Neural cell (in vitro differentiated cells): ENCODE measurements at regions not wholly inside any gene's neighbourhood (a gene's known extent, or its start where the extent isn't known, plus 50 kb on each side); places are given as distances from the start of the nearest gene placed in this dataset.

Experiments
- H2AFZ ChIP-seq: fragments of 200-600, 300-800 bp; sonication (generic), shearing (Covaris generic); 2 replicates; pipeline ENCODE4 v1.6.0; 2014; ENCODE audit warnings: low read depth, mild to moderate bottlenecking, antibody characterized with exemption, low read length, moderate library complexity
- H3F3A ChIP-seq: fragments of 200-600 bp; shearing (Covaris generic); 2 replicates; pipeline ENCODE4 v1.6.1; 2016; ENCODE audit warnings: mild to moderate bottlenecking, moderate library complexity, mixed read lengths, antibody characterized with exemption, low read length; ENCODE audit not compliant: insufficient read depth, poor library complexity, severe bottlenecking
- H3K27ac ChIP-seq: fragments of 200-600, 300-800 bp; sonication (generic), shearing (Covaris generic); 2 replicates; pipeline ENCODE4 v1.5.1; 2014; ENCODE audit warnings: mild to moderate bottlenecking, low read length, moderate library complexity
- H3K27me3 ChIP-seq: fragments of 300-800, 200-600 bp; sonication (generic), shearing (Covaris generic); 2 replicates; pipeline ENCODE4 v1.6.0; 2014; ENCODE audit warnings: mild to moderate bottlenecking, low read depth, low read length, moderate library complexity; ENCODE audit not compliant: insufficient read depth
- H3K36me3 ChIP-seq: fragments of 300-800, 200-600 bp; sonication (generic), shearing (Covaris generic); 2 replicates; pipeline ENCODE4 v1.5.1; 2014; ENCODE audit warnings: mild to moderate bottlenecking, antibody characterized with exemption, low read length, moderate library complexity; ENCODE audit not compliant: insufficient read depth
- H3K4me2 ChIP-seq: fragments of 300-800, 200-600 bp; sonication (generic), shearing (Covaris generic); 2 replicates; pipeline ENCODE4 v1.6.0; 2014; ENCODE audit warnings: mild to moderate bottlenecking, low read length
- H3K4me3 ChIP-seq: fragments of 300-800, 200-600 bp; sonication (generic), shearing (Covaris generic); 2 replicates; pipeline ENCODE4 v1.5.1; 2014; ENCODE audit warnings: mild to moderate bottlenecking, low read length, moderate library complexity
- H3K79me2 ChIP-seq: fragments of 200-600 bp; shearing (Covaris generic); replicated peaks from 2 replicates; pipeline ENCODE4 v1.6.0; 2014; ENCODE audit warnings: mild to moderate bottlenecking, low read length, moderate library complexity; ENCODE audit not compliant: insufficient read depth
- H3K9ac ChIP-seq: fragments of 300-800, 200-600 bp; sonication (generic), shearing (Covaris generic); 2 replicates; pipeline ENCODE4 v1.6.1; 2016; ENCODE audit warnings: mild to moderate bottlenecking, low read length, mixed read lengths
- H3K9me2 ChIP-seq: fragments of 200-600 bp; shearing (Covaris generic); 2 replicates; pipeline ENCODE4 v1.6.1; 2016; ENCODE audit warnings: mild to moderate bottlenecking, low read length, mixed read lengths; ENCODE audit not compliant: insufficient read depth
- H3K9me3 ChIP-seq: fragments of 200-600, 300-800 bp; sonication (generic), shearing (Covaris generic); 2 replicates; pipeline ENCODE4 v1.6.1; 2016; ENCODE audit warnings: mild to moderate bottlenecking, mixed run types, low read length, moderate library complexity, mixed read lengths
- H4K20me1 ChIP-seq: fragments of 200-600 bp; shearing (Covaris generic); 2 replicates; pipeline ENCODE4 v1.6.1; 2016; ENCODE audit warnings: mild to moderate bottlenecking, mixed run types; ENCODE audit not compliant: insufficient read depth
- CTCF ChIP-seq: fragments of 450-650 bp; IDR thresholded peaks from 2 replicates; pipeline ENCODE4 v1.5.1; 2014; ENCODE audit warnings: antibody characterized with exemption, mild to moderate bottlenecking, moderate library complexity; ENCODE audit not compliant: poor library complexity, severe bottlenecking
- EP300 ChIP-seq: fragments of 450-650 bp; conservative IDR thresholded peaks from 2 replicates; pipeline ENCODE4 v1.6.1; 2014; ENCODE audit warnings: antibody characterized with exemption, mild to moderate bottlenecking, moderate library complexity; ENCODE audit not compliant: poor library complexity, severe bottlenecking
- EZH2 ChIP-seq: fragments of 200-600, 300-800 bp; shearing (Covaris generic), sonication (generic); IDR thresholded peaks from 2 replicates; pipeline ENCODE4 v1.6.1; 2014; ENCODE audit warnings: antibody characterized with exemption, low read length, borderline replicate concordance, mild to moderate bottlenecking; ENCODE audit not compliant: insufficient read depth, poor library complexity, severe bottlenecking
- MXI1 ChIP-seq: fragments of 450-650 bp; conservative IDR thresholded peaks from 2 replicates; pipeline ENCODE4 v1.6.1; 2014; ENCODE audit warnings: antibody characterized with exemption, mild to moderate bottlenecking; ENCODE audit not compliant: poor library complexity, severe bottlenecking
- POLR2AphosphoS5 ChIP-seq: IDR thresholded peaks from 2 replicates; pipeline ENCODE4 v1.6.1; 2012
- RAD21 ChIP-seq: fragments of 450-650 bp; conservative IDR thresholded peaks from 2 replicates; pipeline ENCODE4 v1.6.1; 2014; ENCODE audit warnings: antibody characterized with exemption, mild to moderate bottlenecking, moderate library complexity
- REST ChIP-seq: IDR thresholded peaks from 2 replicates; pipeline ENCODE4 v1.6.1; 2012; ENCODE audit warnings: borderline replicate concordance
- SMC3 ChIP-seq: fragments of 450-650 bp; conservative IDR thresholded peaks from 2 replicates; pipeline ENCODE4 v1.6.1; 2014; ENCODE audit warnings: antibody characterized with exemption, mild to moderate bottlenecking, moderate library complexity; ENCODE audit not compliant: poor library complexity
- TAF1 ChIP-seq: IDR thresholded peaks from 2 replicates; pipeline ENCODE4 v1.6.1; 2012; ENCODE audit warnings: low read depth

GRCh38 chr11:134670961-134671370 is 258.9 kb upstream of the B3GAT1 start:
- no peak for TF ChIP-seq SMC3
- no peak for TF ChIP-seq CTCF
- TF ChIP-seq REST: no peak
- no peak for TF ChIP-seq EZH2
- no peak for TF ChIP-seq EP300
- no peak for TF ChIP-seq MXI1
- TF ChIP-seq TAF1: no peak
- TF ChIP-seq POLR2AphosphoS5: no peak
- no peak for TF ChIP-seq RAD21
- H3K9me2 ChIP-seq: no peaks in the 10 kb centered on the region

GRCh38 chr11:134670247-134670782 is 258.3 kb upstream of the B3GAT1 start:
- Histone ChIP-seq H3K9ac (no peak overlapping the region), H4K20me1 (no peaks in the 10 kb centered on the region), H3K27ac (no peak overlapping the region), H3K4me3 (no peak overlapping the region), H3K36me3 (no peaks in the 10 kb centered on the region), H3K79me2 (no peaks in the 10 kb centered on the region), H3K4me2 (no peak overlapping the region), H3K27me3 (no peaks in the 10 kb centered on the region), H2AFZ (no peak overlapping the region), H3K9me3 (no peaks in the 10 kb centered on the region), H3K9me2 (no peaks in the 10 kb centered on the region), H3F3A (no peaks in the 10 kb centered on the region)
- TF ChIP-seq MXI1 (no peak), REST (no peak), SMC3 (no peak), TAF1 (no peak), CTCF (no peak), POLR2AphosphoS5 (no peak), EP300 (no peak)

More at GRCh38 chr11:134670961-134671370, 258.9 kb upstream of the B3GAT1 start:
- no peak overlapping the region for H3K4me2 ChIP-seq
- H3K9me3 ChIP-seq: no peaks in the 10 kb centered on the region
- H2AFZ ChIP-seq: no peak overlapping the region
- no peak overlapping the region for H3K9ac ChIP-seq
- no peak overlapping the region for H3K27ac ChIP-seq
- H3K79me2 ChIP-seq: no peaks in the 10 kb centered on the region
- no peaks in the 10 kb centered on the region for H3K27me3 ChIP-seq
- H3F3A ChIP-seq: no peaks in the 10 kb centered on the region
- H3K36me3 ChIP-seq: no peaks in the 10 kb centered on the region
- H3K4me3 ChIP-seq: no peak overlapping the region
- no peaks in the 10 kb centered on the region for H4K20me1 ChIP-seq
